ENCODE measurements at regions not wholly inside any gene's neighbourhood (a gene's known extent, or its start where the extent isn't known, plus 50 kb on each side); places are given as distances from the start of the nearest gene placed in this dataset.
"Not testable (repeated sequence)": the region's sequence is repeated elsewhere in the genome, so short reads cannot be mapped to it uniquely, and the experiment has no call there.

DNA sequence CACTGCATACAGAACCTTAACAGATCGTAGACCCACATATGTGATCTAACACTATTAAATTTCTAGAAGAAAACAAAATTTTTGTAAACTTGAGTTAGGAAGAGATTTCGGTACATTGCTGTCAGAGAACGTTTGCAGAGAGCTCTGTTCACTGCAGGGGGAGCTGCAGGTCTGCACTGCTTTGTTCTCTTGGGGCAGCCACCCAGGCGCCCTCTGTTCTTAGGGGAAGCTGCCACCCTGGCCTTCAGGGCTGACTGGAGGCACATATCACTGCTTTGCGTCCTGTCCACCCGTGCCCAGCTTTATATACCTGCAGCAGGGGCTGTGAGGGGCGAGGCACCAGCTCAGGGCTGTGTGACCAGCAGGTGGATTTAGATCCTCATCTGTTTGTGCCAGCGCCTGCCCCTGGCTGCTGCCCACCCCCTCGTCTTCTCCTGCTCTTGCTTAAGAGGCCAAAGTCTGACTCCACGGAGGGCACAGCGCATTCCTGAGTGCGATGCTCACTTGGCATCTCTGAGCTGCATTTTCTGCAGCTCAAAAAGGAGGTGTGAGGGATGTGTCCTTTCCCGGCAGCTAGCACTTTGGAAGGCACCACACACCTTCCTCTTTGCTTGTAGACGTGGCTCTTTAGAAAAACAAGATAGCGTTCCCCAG is 4486.4 kb upstream of the TPTE start:
- not testable (repeated sequence) for TF ChIP-seq CTCF (IDR thresholded peaks at IDR 0.05; ENCODE audit: low read depth, low read length); EZH2phosphoT487 (IDR thresholded peaks at IDR 0.05; ENCODE audit: low read depth)

Data from OCI-LY3 (cell line).